Stimulated activated CD4-positive, alpha-beta T cell treated with anti-CD3 and anti-CD28 coated beads, Interleukin-1b, Interleukin-23, amount 100 ng/mL, for 1 hour (primary cell): ENCODE measurements at regions not wholly inside any gene's neighbourhood (a gene's known extent, or its start where the extent isn't known, plus 50 kb on each side); places are given as distances from the start of the nearest gene placed in this dataset.
"Not testable (repeated sequence)": the region's sequence is repeated elsewhere in the genome, so short reads cannot be mapped to it uniquely, and the experiment has no call there.

Experiments used
- DNase-seq, 2 donors: peaks; one replicate each; pipeline ENCODE4 v3.0.0-alpha.2; 2020; ENCODE audit warnings: low read depth in 2 of 2

DNA sequence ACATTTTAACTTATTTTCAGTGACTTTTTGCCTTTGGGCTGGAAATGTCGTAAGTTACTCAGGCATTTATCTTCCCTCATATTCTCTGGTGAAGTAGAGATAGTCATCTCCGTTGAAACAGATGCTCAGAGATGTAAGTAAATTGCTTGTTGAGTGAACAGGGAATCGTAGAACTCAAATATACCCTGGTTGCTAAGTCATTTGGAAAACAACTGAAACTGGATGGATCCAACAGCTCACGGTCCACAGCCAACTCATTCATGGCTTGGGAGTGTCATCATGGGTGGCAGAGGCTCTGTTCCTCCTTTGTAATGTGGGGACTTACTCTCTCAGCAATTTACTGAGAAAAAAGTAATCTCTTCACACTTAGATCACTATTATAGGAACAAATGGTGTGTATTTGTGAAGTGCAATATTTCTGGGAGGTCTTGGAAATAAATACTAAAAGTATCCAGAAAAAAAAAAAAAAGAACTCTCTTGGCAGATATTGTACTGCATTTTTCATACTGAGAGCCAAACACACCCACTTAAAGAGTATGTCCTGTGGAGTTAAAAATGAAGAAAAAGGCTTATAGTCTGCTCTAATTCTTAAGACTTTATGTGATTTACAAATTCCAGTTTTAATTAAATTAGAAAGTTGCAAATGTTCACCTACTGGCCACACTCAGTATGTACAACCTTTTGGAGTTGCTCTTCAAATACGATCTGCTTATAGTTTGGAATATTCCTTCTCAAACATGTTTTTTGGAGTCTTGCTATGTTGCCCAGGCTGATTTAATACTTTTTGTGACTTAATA is 107.4 kb downstream of the LEPR start:
- DNase-seq: no peak

- no peak for DNase-seq
Observed at GRCh38 chr1:65531972-65532570, 111.6 kb downstream of the LEPR start.

GRCh38 chr1:65535981-65536380 is 115.5 kb downstream of the LEPR start:
- no peak for DNase-seq

GRCh38 chr1:65538086-65538485 is 117.6 kb downstream of the LEPR start:
- no peak for DNase-seq

DNA sequence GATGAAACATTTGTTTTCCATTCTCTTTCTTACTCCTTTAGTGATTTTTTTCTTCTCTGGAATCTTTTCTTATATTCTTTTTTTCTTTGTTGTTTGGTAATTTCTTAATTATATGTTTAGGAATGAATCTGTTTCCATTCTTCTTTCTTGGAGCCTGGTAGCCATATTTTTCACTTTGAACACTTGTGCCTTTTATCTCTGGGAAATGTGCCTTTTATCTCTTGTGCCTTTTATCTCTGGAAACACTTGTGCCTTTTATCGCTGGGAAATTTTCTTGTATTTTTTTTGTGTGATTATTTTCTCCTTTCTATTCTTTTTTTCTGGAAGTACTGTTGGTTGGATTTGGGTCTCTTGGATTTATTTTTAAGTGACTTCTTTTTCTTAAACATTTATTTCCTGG is 118.2 kb downstream of the LEPR start:
- no peak for DNase-seq

DNA sequence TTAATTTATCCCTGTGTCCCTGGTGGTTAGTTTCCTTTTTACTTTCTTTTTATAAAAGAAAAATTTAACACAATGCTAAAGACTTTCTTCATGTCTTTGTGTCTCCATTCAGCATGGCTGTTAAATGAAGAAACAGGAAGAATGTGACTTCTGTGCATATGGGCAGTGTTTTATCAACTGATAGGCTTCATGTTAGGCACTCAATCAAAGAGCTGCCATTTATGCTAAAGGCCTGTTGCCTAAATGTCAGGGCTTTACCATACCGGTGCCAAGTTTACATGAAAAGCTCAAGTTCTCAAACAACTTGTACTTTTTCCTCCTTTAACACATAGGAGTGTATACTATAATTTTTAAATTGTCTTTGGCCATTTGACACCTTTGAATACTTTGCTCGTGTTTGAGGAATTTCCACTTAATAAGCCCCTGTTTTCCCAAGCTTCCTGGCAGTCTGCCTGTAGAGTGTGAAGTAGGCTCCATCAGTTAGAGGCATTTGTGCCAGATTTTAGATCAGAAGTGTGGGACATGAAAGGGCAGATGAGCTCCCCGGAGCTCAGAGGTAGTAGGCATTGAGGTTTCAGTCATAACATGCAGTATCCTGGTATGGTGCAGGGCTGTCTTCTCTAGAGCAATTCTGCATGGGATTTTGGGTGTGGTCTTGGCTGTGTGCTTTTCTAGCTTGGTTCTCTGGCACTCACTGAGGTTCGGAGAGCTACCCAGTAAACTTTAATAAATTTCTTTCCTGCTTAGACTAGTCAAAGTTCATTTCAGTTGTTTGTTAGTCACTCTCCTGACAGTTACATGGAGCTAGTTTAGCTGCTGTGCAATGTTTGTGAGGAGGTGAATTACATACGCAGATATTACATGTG is 119.0 kb downstream of the LEPR start:
- DNase-seq: no peak

DNA sequence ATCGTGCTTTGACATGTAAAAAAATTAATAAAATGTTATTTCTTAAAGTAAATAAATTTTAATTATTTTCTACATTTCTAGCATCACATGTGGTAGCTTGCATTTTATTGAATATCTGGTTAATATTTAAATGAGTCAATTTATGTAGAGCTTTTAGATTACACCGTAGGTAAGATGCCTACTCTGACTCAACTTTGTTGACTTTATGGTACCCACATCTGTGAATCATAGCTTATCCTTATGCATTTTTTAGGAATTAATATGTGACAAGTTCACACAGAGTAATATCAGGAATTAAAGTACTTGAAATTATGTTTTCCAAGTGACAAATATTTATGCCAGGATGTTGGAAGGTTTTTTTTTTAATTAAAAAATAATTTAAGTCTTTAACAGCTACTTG is 120.7 kb downstream of the LEPR start:
- no peak for DNase-seq

GRCh38 chr1:65541865-65542264 is 121.4 kb downstream of the LEPR start:
- no peak for DNase-seq

DNA sequence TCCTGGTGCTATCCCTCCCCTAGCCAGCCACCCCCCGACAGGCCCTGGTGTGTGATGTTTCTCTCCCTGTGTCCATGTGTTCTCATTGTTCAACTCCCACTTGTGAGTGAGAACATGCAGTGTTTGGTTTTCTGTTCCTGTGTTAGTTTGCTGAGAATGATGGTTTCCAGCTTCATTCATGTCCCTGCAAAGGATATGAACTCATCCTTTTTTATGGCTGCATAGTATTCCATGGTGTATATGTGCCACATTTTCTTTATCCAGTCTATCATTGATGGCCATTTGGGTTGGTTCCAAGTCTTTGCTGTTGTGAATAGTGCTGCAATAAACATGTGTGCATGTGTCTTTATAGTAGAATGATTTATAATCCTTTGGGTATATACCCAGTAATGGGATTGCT is 122.1 kb downstream of the LEPR start:
- not testable (repeated sequence) for DNase-seq

DNA sequence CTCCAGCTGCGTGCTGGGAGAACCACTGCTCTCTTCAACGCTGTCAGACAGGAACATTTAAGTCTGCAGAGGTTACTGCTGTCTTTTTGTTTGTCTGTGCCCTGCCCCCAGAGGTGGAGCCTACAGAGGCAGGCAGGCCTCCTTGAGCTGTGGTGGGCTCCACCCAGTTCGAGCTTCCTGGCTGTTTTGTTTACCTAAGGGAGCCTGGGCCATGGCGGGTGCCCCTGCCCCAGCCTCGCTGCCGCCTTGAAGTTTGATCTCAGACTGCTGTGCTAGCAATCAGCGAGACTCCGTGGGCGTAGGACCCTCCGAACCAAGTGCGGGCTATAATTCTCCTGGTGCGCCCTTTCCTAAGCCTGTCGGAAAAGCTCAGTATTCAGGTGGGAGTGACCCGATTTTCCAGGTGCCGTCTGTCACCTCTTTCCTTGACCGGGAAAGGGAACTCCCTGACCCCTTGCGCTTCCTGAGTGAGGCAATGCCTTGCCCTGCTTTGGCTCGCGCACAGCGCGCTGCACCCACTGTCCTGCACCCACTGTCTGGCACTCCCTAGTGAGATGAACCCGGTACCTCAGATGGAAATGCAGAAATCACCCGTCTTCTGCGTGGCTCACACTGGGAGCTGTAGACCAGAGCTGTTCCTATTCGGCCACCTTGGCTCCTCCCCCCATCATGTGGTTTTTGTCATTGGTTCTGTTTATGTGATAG is 130.0 kb downstream of the LEPR start:
- DNase-seq: not testable (repeated sequence)

GRCh38 chr1:65552484-65552883 is 132.0 kb downstream of the LEPR start:
- DNase-seq: not testable (repeated sequence)

DNA sequence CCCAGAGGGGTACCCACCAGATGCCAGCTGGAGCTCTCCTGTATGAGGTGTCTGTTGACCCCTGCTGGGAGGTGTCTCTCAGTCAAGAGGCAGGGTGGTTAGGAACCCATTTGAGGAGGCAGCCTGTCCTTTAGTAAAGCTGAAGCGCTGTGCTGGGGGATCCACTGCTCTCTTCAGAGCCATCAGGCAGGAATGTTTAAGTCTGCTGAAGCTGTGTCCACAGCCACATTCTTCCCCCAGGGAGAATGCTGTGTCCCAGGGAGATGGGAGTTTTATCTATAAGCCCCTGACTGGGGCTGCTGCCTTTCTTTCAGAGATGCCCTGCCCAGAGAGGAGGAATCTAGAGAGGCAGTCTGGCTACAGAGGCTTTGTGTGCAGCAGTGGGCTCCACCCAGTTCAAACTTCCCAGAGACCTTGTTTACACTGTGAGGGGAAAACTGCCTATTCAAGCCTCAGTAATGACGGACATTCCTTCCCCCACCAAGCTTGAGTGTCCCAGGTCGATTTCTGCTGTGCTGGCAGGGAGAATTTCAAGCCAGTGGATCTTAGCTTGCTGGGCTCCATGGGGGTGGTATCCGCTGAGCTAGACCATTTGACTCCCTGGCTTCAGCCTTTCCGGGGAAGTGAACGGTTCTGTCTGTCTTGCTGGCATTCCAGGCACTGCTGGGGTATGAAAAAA is 133.8 kb downstream of the LEPR start:
- DNase-seq: not testable (repeated sequence)

DNA sequence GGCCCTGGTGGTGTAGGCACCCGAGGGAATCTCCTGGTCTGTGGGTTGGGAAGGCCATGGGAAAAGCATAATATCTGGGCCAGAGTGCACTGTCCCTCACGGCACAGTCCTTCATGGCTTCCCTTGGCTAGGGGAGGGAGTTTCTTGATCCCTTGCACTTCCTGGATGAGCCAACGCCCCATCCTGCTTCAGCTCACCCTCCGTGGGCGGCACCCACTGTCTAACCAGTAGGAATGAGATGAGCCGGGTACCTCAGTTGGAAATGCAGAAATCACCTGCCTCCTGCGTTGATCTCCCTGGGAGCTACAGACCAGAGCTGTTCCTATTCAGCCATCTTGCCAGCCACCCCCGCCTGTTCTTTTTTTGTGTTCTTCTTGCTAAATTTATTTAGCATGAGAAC is 134.4 kb downstream of the LEPR start:
- DNase-seq: no peak

DNA sequence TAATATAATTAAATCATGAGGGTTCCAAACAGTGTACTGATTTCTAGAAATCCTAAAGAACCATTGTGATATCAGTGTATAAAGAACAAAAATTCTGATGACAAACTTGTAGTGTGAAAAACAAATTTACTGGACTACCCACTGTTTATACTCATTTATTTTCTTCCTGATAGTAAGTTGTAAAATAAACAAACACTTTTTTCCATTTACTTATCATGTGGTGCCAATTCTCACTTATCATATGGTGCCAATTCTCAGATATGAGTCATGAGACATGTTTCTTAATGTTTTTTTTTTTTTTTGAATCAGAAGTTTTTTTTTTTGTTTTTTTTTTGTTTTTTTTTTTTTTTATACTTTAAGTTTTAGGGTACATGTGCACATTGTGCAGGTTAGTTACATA is 137.7 kb downstream of the LEPR start:
- no peak for DNase-seq

DNA sequence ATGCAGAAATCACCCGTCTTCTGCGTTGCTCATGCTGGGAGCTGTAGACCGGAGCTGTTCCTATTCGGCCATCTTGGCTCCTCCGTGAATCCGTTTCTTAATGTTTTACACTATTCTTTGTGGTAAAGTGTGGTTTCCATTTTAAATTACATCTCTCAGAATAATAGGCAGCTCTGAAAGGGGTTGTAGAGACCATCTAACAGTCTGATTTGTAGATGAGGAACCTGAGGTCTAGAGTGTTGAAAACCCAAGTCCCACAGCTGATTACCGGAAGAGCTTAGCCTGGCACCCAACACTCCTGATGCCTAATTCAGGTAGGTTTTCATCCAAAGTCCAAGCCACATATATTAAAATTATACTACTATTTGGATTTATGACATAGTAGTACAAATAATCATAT is 144.0 kb downstream of the LEPR start:
- no peak for DNase-seq

DNA sequence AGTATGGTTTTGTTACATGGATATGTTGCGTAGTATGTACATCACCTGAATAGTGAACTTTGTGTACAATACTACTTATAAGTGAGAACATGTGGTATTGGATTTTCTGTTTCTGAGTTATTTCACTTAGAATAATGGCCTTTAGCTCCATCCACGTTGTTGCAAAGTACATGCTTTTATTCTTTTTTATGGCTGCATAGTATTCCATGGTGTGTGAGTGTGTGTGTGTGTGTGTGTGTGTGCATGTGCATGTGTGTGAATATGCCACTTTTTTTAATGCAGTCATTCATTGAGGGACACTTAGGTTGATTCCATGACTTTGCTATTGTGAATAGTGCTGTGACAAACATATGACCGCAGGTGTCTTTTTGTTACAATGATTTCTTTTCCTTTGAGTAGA is 147.8 kb downstream of the LEPR start:
- no peak for DNase-seq

DNA sequence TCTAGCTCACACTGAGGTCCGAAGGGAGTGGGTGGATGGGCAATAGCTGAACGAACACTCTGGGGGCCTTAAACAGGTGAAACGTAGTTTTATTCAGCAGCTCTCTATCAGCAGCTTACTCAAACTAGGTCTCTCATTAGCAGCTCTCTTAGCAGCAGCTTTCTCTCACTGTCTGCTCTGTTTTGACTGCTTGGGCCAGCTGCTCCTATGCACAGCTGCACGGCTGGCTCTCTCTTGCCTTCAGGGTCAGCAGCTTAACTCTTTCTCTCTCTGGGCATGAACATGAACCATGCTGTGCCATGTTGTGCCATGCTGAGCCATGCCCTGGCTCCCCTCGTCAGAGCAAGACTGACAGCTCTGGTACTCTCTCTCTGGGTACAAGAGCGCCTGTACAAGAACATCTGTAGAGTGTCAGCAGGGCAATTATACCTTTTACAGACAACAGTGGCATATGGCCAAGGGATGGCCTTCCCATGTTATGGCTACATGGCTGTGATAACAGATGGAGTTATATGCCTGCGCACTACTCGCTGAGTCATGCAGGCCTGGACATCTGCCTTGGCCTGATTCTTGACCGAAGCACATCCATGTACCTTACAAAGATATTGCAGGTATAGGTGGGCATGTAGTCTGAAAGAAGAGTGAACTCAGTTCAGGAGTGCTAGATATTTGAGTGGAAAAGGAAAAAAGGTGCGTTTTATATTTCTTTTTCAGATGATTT is 152.4 kb downstream of the LEPR start:
- no peak for DNase-seq

- no peak for DNase-seq
Observed at GRCh38 chr1:65577278-65577677, 156.8 kb downstream of the LEPR start.

DNA sequence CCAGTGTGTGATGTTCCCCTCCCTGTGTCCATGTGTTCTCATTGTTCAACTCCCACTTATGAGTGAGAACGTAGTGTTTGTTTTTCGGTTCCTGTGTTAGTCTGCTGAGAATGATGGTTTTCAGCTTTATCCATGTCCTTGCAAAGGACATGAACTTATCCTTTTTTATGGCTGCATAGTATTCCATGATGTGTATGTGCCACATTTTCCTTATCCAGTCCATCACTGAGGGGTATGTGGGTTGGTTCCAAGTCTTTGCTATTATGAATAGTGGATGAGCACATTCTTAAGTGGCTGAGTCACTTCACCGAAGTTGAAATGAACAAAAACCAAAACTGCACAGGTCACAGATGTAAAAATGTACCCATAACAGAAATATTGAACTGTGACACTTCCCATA is 157.5 kb downstream of the LEPR start:
- DNase-seq: not testable (repeated sequence)

- no peak for DNase-seq
Observed at GRCh38 chr1:65581119-65581518, 160.7 kb downstream of the LEPR start.

- no peak for DNase-seq
Observed at GRCh38 chr1:65584399-65584798, 163.9 kb downstream of the LEPR start.
